ENCODE measurements at regions not wholly inside any gene's neighbourhood (a gene's known extent, or its start where the extent isn't known, plus 50 kb on each side); places are given as distances from the start of the nearest gene placed in this dataset.

DNA sequence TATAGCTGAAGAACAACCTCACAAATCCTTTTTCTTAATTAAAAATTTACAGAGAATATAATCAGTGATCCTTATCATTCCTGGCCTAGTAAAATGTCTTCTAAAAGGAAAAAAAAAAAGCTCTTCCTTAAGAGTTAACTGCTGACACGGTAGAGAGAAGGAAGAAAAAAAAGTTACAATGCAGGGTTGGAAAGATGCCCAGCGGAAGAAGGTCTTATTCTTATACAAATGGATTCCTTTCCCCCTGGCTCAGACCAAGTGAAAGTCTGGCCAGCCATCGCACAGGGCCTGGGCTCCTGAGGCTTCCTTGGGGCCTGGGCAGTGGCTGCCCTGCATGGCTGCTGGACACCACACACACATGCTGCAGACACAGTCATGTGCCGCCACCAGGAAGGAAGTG, 688.6 kb downstream of the TENT5A start:
- no peak for TF ChIP-seq CTCF (IDR thresholded peaks at IDR 0.05)
- Histone ChIP-seq H3K4me3 (ENCODE audit: low read depth in 1 of 2, low read length in 1 of 2) (no peak overlapping the region), H3K4me1 (ENCODE audit: control insufficient read depth in 1 of 2, insufficient read depth in 1 of 2, low read depth in 1 of 2, low read length in 1 of 2) (no peaks in the 10 kb centered on the region), H3K9me3 (no peaks in the 10 kb centered on the region), H3K27me3 (no peaks in the 10 kb centered on the region), H3K27ac (no peak overlapping the region), H3K36me3 (no peaks in the 10 kb centered on the region)

- H3K4me3 ChIP-seq (ENCODE audit: low read depth in 1 of 2, low read length in 1 of 2), result no peak overlapping the region
- H3K36me3 ChIP-seq, result no peaks in the 10 kb centered on the region
- no peak overlapping the region for H3K27ac ChIP-seq
These were observed 698.4 kb downstream of the TENT5A start for GRCh38 chr6:81054036-81054435.

DNA sequence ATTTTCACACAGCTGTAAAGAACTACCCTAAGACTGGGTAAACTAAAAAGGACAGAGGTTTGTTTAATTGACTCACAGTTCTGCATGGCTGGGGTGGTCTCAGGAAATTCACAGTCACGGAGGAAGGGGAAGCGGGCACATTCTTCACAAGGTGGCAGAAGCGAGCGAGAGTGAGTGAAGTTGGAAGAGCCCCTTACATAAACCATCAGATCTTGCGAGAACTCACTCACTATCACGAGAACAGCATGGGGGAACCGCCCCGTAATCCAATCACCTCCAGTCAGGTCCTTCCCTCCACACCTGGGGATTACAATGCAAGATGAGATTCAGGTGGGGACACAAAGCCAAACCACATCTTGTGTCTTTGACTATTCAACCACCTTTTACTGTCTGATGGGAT, 700.5 kb downstream of the TENT5A start:
- no peaks in the 10 kb centered on the region for H3K36me3 ChIP-seq
- H3K27me3 ChIP-seq, result no peaks in the 10 kb centered on the region
- H3K27ac ChIP-seq, result no peak overlapping the region
- no peaks in the 10 kb centered on the region for H3K9me3 ChIP-seq
- no peak overlapping the region for H3K4me3 ChIP-seq (ENCODE audit: low read depth in 1 of 2, low read length in 1 of 2)
- no peaks in the 10 kb centered on the region for H3K4me1 ChIP-seq (ENCODE audit: control insufficient read depth in 1 of 2, insufficient read depth in 1 of 2, low read depth in 1 of 2, low read length in 1 of 2)
- no peak for TF ChIP-seq CTCF (IDR thresholded peaks at IDR 0.05)

More at GRCh38 chr6:81054036-81054435, 698.4 kb downstream of the TENT5A start:
- no peaks in the 10 kb centered on the region for H3K4me1 ChIP-seq (ENCODE audit: control insufficient read depth in 1 of 2, insufficient read depth in 1 of 2, low read depth in 1 of 2, low read length in 1 of 2)
- no peak for TF ChIP-seq CTCF (IDR thresholded peaks at IDR 0.05)
- H3K9me3 ChIP-seq, result no peaks in the 10 kb centered on the region
- H3K27me3 ChIP-seq, result no peaks in the 10 kb centered on the region

- Histone ChIP-seq H3K27me3 (no peaks in the 10 kb centered on the region), H3K36me3 (no peaks in the 10 kb centered on the region), H3K27ac (no peak overlapping the region), H3K4me3 (ENCODE audit: low read depth in 1 of 2, low read length in 1 of 2) (no peak overlapping the region), H3K9me3 (no peaks in the 10 kb centered on the region), H3K4me1 (ENCODE audit: control insufficient read depth in 1 of 2, insufficient read depth in 1 of 2, low read depth in 1 of 2, low read length in 1 of 2) (no peaks in the 10 kb centered on the region)
- no peak for TF ChIP-seq CTCF (IDR thresholded peaks at IDR 0.05)
These were observed 702.9 kb downstream of the TENT5A start for GRCh38 chr6:81049425-81050042.

- no peak overlapping the region for H3K4me3 ChIP-seq (ENCODE audit: low read depth in 1 of 2, low read length in 1 of 2)
- H3K27ac ChIP-seq, result no peak overlapping the region
- H3K9me3 ChIP-seq, result no peaks in the 10 kb centered on the region
- H3K27me3 ChIP-seq, result no peaks in the 10 kb centered on the region
- no peaks in the 10 kb centered on the region for H3K4me1 ChIP-seq (ENCODE audit: control insufficient read depth in 1 of 2, insufficient read depth in 1 of 2, low read depth in 1 of 2, low read length in 1 of 2)
- no peak for TF ChIP-seq CTCF (IDR thresholded peaks at IDR 0.05)
- H3K36me3 ChIP-seq, result no peaks in the 10 kb centered on the region
These were observed 721.1 kb downstream of the TENT5A start for GRCh38 chr6:81031416-81031815.

Measured in neutrophil (primary cell).